RPMI8226 (cell line): ENCODE measurements at regions not wholly inside any gene's neighbourhood (a gene's known extent, or its start where the extent isn't known, plus 50 kb on each side); places are given as distances from the start of the nearest gene placed in this dataset.

Experiments used
- DNase-seq: peaks from one replicate; pipeline ENCODE4 v3.0.0-alpha.2; 2015

GRCh38 chr2:66851449-66851872 lies 416.5 kb downstream of the MEIS1 start:
- no peak for DNase-seq

GRCh38 chr2:66852953-66853352 lies 418.0 kb downstream of the MEIS1 start:
- DNase-seq, result no peak

- DNase-seq, result no peak
Observed at GRCh38 chr2:66853585-66853984, 418.7 kb downstream of the MEIS1 start.

- no peak for DNase-seq
Observed at GRCh38 chr2:66854298-66854697, 419.4 kb downstream of the MEIS1 start.

GRCh38 chr2:66862885-66863650 lies 428.1 kb downstream of the MEIS1 start:
- DNase-seq, result no peak

- DNase-seq, result no peak
Observed at GRCh38 chr2:66865161-66865560, 430.2 kb downstream of the MEIS1 start.

- no peak for DNase-seq
Observed at GRCh38 chr2:66866331-66867062, 431.6 kb downstream of the MEIS1 start.

- DNase-seq, result no peak
Observed at GRCh38 chr2:66867063-66867441, 432.1 kb downstream of the MEIS1 start.

GRCh38 chr2:66869076-66869475 lies 434.2 kb downstream of the MEIS1 start:
- DNase-seq, result no peak

GRCh38 chr2:66872081-66872985 lies 437.4 kb downstream of the MEIS1 start:
- DNase-seq, result no peak

GRCh38 chr2:66872986-66873754 lies 438.2 kb downstream of the MEIS1 start:
- no peak for DNase-seq

GRCh38 chr2:66874411-66874810 lies 439.5 kb downstream of the MEIS1 start:
- DNase-seq, result no peak

GRCh38 chr2:66875941-66876462 lies 441.1 kb downstream of the MEIS1 start:
- no peak for DNase-seq

- no peak for DNase-seq
Observed at GRCh38 chr2:66885775-66886383, 451.0 kb downstream of the MEIS1 start.

- DNase-seq, result no peak
Observed at GRCh38 chr2:66888246-66888645, 453.3 kb downstream of the MEIS1 start.

- no peak for DNase-seq
Observed at GRCh38 chr2:66888791-66889631, 454.1 kb downstream of the MEIS1 start.

- no peak for DNase-seq
Observed at GRCh38 chr2:66889632-66889882, 454.6 kb downstream of the MEIS1 start.

- no peak for DNase-seq
Observed at GRCh38 chr2:66890166-66890742, 455.3 kb downstream of the MEIS1 start.

- no peak for DNase-seq
Observed at GRCh38 chr2:66895206-66895605, 460.3 kb downstream of the MEIS1 start.

- DNase-seq, result no peak
Observed at GRCh38 chr2:66896131-66896530, 461.2 kb downstream of the MEIS1 start.

GRCh38 chr2:66897181-66897580 lies 462.3 kb downstream of the MEIS1 start:
- no peak for DNase-seq
